H1 (cell line): ENCODE measurements at regions not wholly inside any gene's neighbourhood (a gene's known extent, or its start where the extent isn't known, plus 50 kb on each side); places are given as distances from the start of the nearest gene placed in this dataset.

Experiments
- CTCF ChIA-PET: fragments of 300-600 bp; sonication (Branson Sonifier 250); formaldehyde crosslinking; loops from one replicate; lab custom pipeline; 2021; ENCODE audit not compliant: partially characterized antibody; lab: Charles Lee
- POLR2A ChIA-PET: fragments of 300-600 bp; sonication (Branson Sonifier 250); formaldehyde crosslinking; loops from one replicate; lab custom pipeline; 2021; ENCODE audit warnings: inconsistent platforms; ENCODE audit not compliant: partially characterized antibody; lab: Charles Lee
- DNase-seq, 2 experiments: peaks; one replicate each; pipeline versions ENCODE4 v3.0.0 to v3.0.0-alpha.2; 2010 to 2022; ENCODE audit warnings: low spot score in 2 of 2, low read depth in 1 of 2, mixed read lengths in 1 of 2
- FAIRE-seq: peaks from 2 replicates; lab custom pipeline; 2011; peaks lifted over from hg19 to GRCh38; lab: Jason Lieb, UNC
- H2AFZ ChIP-seq: 2 replicates; pipeline ENCODE4 v1.8.1; 2012; ENCODE audit warnings: low read length, inconsistent platforms
- H2AK5ac ChIP-seq: 2 replicates; pipeline ENCODE4 v1.6.1; 2013; ENCODE audit warnings: low read depth, low read length
- H2BK120ac ChIP-seq: replicated peaks from 2 replicates; pipeline ENCODE3; 2013; ENCODE audit warnings: low read depth, low read length, inconsistent platforms
- H2BK12ac ChIP-seq: 2 replicates; pipeline ENCODE4 v1.6.1; 2013; ENCODE audit warnings: low read depth, low read length
- H2BK15ac ChIP-seq: 2 replicates; pipeline ENCODE4 v1.6.1; 2013; ENCODE audit warnings: low read length
- H2BK20ac ChIP-seq: 2 replicates; pipeline ENCODE4 v1.6.1; 2013; ENCODE audit warnings: low read length
- H2BK5ac ChIP-seq: 2 replicates; pipeline ENCODE4 v1.6.1; 2013; ENCODE audit warnings: low read depth, low read length
- H3K14ac ChIP-seq: 2 replicates; pipeline ENCODE4 v1.6.1; 2013; ENCODE audit warnings: inconsistent platforms; ENCODE audit not compliant: insufficient read length
- H3K18ac ChIP-seq: 2 replicates; pipeline ENCODE4 v1.6.1; 2013; ENCODE audit warnings: low read length; ENCODE audit errors: extremely low read depth
- H3K23ac ChIP-seq: 2 replicates; pipeline ENCODE4 v1.6.1; 2013; ENCODE audit warnings: inconsistent platforms; ENCODE audit not compliant: insufficient read length
- H3K23me2 ChIP-seq: 2 replicates; pipeline ENCODE4 v1.6.1; 2013; ENCODE audit warnings: low read depth, low read length
- H3K27ac ChIP-seq: 2 replicates; pipeline ENCODE4 v1.6.1; 2011; ENCODE audit warnings: low read depth, low read length, inconsistent platforms
- H3K27me3 ChIP-seq, 4 experiments: replicated peaks in 1 of 4; 1 replicate in 1 of 4; 2 replicates in 3 of 4; pipeline versions ENCODE4 v1.6.1 to v1.8.1; 2011 to 2013; ENCODE audit warnings: low read length in 3 of 4, mild to moderate bottlenecking in 3 of 4, inconsistent platforms in 2 of 4, mixed read lengths in 2 of 4, moderate library complexity in 1 of 4; ENCODE audit not compliant: control insufficient read depth in 3 of 4, insufficient read depth in 3 of 4; ENCODE audit errors: extremely low read depth in 1 of 4
- H3K36me3 ChIP-seq, 4 experiments: 2 replicates each; pipeline versions ENCODE4 v1.6.1 to v1.8.1; 2011 to 2013; ENCODE audit warnings: mild to moderate bottlenecking in 4 of 4, low read length in 3 of 4, moderate library complexity in 2 of 4, control low read depth in 1 of 4, inconsistent platforms in 1 of 4; ENCODE audit not compliant: insufficient read depth in 4 of 4, control insufficient read depth in 2 of 4
- H3K4ac ChIP-seq: replicated peaks from 2 replicates; pipeline ENCODE3; 2013; ENCODE audit warnings: low read length, low read depth, mixed read lengths, inconsistent platforms; ENCODE audit not compliant: insufficient read length
- H3K4me1 ChIP-seq, 4 experiments: replicated peaks in 1 of 4; 1 replicate in 1 of 4; 2 replicates in 3 of 4; pipeline versions ENCODE4 v1.6.1 to v1.8.1; 2011 to 2013; ENCODE audit warnings: low read length in 3 of 4, inconsistent platforms in 2 of 4, mixed read lengths in 1 of 4; ENCODE audit not compliant: insufficient read depth in 4 of 4, control insufficient read depth in 3 of 4
- H3K4me2 ChIP-seq, 2 experiments: 2 replicates each; pipeline versions ENCODE4 v1.6.1 to v1.8.1; 2011 to 2013; ENCODE audit warnings: low read depth in 2 of 2, low read length in 2 of 2, control low read depth in 1 of 2, inconsistent platforms in 1 of 2, mild to moderate bottlenecking in 1 of 2; ENCODE audit not compliant: insufficient read depth in 1 of 2
- H3K4me3 ChIP-seq, 4 experiments: fragments of 200-600, 300-600 bp in 1 of 4; sonication (generic), shearing (Covaris generic), sonication (Bioruptor Twin) in 1 of 4; 2 replicates each; pipeline versions ENCODE4 v1.5.1 to v1.8.1; 2011 to 2016; ENCODE audit warnings: low read length in 4 of 4, low read depth in 3 of 4, control low read depth in 2 of 4, inconsistent platforms in 2 of 4, mild to moderate bottlenecking in 2 of 4, mixed read lengths in 1 of 4, moderate library complexity in 1 of 4; ENCODE audit not compliant: insufficient read depth in 2 of 4; ENCODE audit errors: extremely low read depth in 1 of 4
- H3K56ac ChIP-seq: replicated peaks from 2 replicates; pipeline ENCODE3; 2013; ENCODE audit warnings: low read depth, mild to moderate bottlenecking, mixed read lengths, low read length, inconsistent platforms; ENCODE audit not compliant: insufficient read length
- H3K79me1 ChIP-seq: 2 replicates; pipeline ENCODE4 v1.6.1; 2013; ENCODE audit warnings: low read depth, low read length, control low read depth
- H3K79me2 ChIP-seq, 2 experiments: 2 replicates each; pipeline versions ENCODE4 v1.6.1 to v1.8.1; 2012 to 2013; ENCODE audit warnings: low read length in 2 of 2, mild to moderate bottlenecking in 2 of 2, inconsistent platforms in 1 of 2; ENCODE audit not compliant: insufficient read depth in 2 of 2, control insufficient read depth in 1 of 2
- H3K9ac ChIP-seq, 4 experiments: replicated peaks in 1 of 4; 1 replicate in 1 of 4; 2 replicates in 3 of 4; pipeline versions ENCODE4 v1.6.1 to v1.8.1; 2011 to 2013; ENCODE audit warnings: low read depth in 3 of 4, low read length in 3 of 4, control low read depth in 2 of 4, mild to moderate bottlenecking in 2 of 4, moderate library complexity in 2 of 4, inconsistent platforms in 1 of 4; ENCODE audit errors: extremely low read depth in 1 of 4
- H3K9me3 ChIP-seq, 2 experiments: 2 replicates each; pipeline versions ENCODE4 v1.6.1 to v1.8.1; 2012 to 2013; ENCODE audit warnings: mild to moderate bottlenecking in 2 of 2, moderate library complexity in 2 of 2, control low read depth in 1 of 2, inconsistent platforms in 1 of 2, low read depth in 1 of 2, low read length in 1 of 2, mixed read lengths in 1 of 2; ENCODE audit not compliant: insufficient read depth in 2 of 2
- H4K20me1 ChIP-seq, 2 experiments: replicated peaks in 1 of 2; 2 replicates each; pipeline versions ENCODE3 to v1.8.1; 2011 to 2013; ENCODE audit warnings: inconsistent platforms in 2 of 2, low read length in 2 of 2, mild to moderate bottlenecking in 1 of 2; ENCODE audit not compliant: insufficient read depth in 2 of 2, control insufficient read depth in 1 of 2
- H4K5ac ChIP-seq: 2 replicates; pipeline ENCODE4 v1.6.1; 2013; ENCODE audit warnings: low read length, low read depth, mixed read lengths, inconsistent platforms; ENCODE audit not compliant: insufficient read length
- H4K8ac ChIP-seq: 2 replicates; pipeline ENCODE4 v1.8.0; 2013; ENCODE audit warnings: mild to moderate bottlenecking, moderate library complexity, low read length, inconsistent platforms; ENCODE audit not compliant: insufficient read depth; ENCODE audit errors: extremely low read depth
- H4K91ac ChIP-seq: replicated peaks from 2 replicates; pipeline ENCODE3; 2013; ENCODE audit warnings: low read length, mixed read lengths, inconsistent platforms; ENCODE audit not compliant: insufficient read length
- CREB1 ChIP-seq: IDR thresholded peaks from 2 replicates; pipeline ENCODE4 v1.6.1; 2012; ENCODE audit warnings: inconsistent platforms
- EZH2 ChIP-seq: fragments of 200-600 bp; sonication (generic); IDR thresholded peaks from 2 replicates; pipeline ENCODE4 v1.7.1; 2012; ENCODE audit warnings: low read depth, mild to moderate bottlenecking, moderate library complexity, low read length, inconsistent platforms; ENCODE audit not compliant: severe bottlenecking
- GABPA ChIP-seq: IDR thresholded peaks from 2 replicates; pipeline ENCODE4 v1.6.1; 2011; ENCODE audit warnings: mild to moderate bottlenecking, low read length, moderate library complexity, borderline replicate concordance; ENCODE audit not compliant: insufficient read depth
- HDAC2 ChIP-seq, 2 experiments: fragments of 300-600 bp in 1 of 2; sonication (generic) in 1 of 2; IDR thresholded peaks; 2 replicates each; pipeline ENCODE4 v1.6.1; 2011 to 2012; ENCODE audit warnings: low read depth in 2 of 2, low read length in 2 of 2, mild to moderate bottlenecking in 2 of 2, moderate library complexity in 2 of 2, borderline replicate concordance in 1 of 2, inconsistent platforms in 1 of 2
- KDM1A ChIP-seq: fragments of 200-600, 300-600 bp; sonication (generic); IDR thresholded peaks from 2 replicates; pipeline ENCODE4 v1.7.1; 2016; ENCODE audit warnings: mild to moderate bottlenecking, low read length, borderline replicate concordance
- PHF8 ChIP-seq: fragments of 200-600 bp; sonication (generic); conservative IDR thresholded peaks from 2 replicates; pipeline ENCODE4 v1.7.1; 2012; ENCODE audit warnings: low read depth, mild to moderate bottlenecking, inconsistent platforms, low read length, moderate library complexity
- RAD21 ChIP-seq, 2 experiments: IDR thresholded peaks in 1 of 2; conservative IDR thresholded peaks in 1 of 2; 2 replicates each; pipeline ENCODE4 v1.6.1; 2011; ENCODE audit warnings: low read depth in 2 of 2, low read length in 2 of 2, improper control_type of control experiment in 1 of 2, inconsistent platforms in 1 of 2, mild to moderate bottlenecking in 1 of 2, moderate library complexity in 1 of 2
- SIRT6 ChIP-seq: IDR thresholded peaks from one replicate; pipeline ENCODE4 v1.7.1; 2012; ENCODE audit warnings: low read length, inconsistent platforms
- SP4 ChIP-seq: IDR thresholded peaks from 2 replicates; pipeline ENCODE4 v1.6.1; 2012; ENCODE audit warnings: low read length, inconsistent platforms
- TEAD4 ChIP-seq: IDR thresholded peaks from 2 replicates; pipeline ENCODE4 v1.6.1; 2012; ENCODE audit warnings: low read depth, low read length, inconsistent platforms, mixed read lengths
- WGBS, 2 experiments: shearing (Covaris generic) in 1 of 2; methylation state at CpG; one replicate each; pipeline versions ENCODE4 v1.1.6 to v1.1.7; 2013 to 2015; ENCODE audit warnings: low lambda C conversion rate in 2 of 2, mixed read lengths in 2 of 2, inconsistent platforms in 1 of 2, low coverage in 1 of 2, missing lambda C conversion rate in 1 of 2; ENCODE audit not compliant: insufficient replicate concordance in 2 of 2, insufficient coverage in 1 of 2, insufficient read length in 1 of 2; ENCODE audit errors: extremely low coverage in 1 of 2, missing lambda C conversion rate in 1 of 2; 5-methylcytosine and 5-hydroxymethylcytosine counted together
- TF ChIP-seq, protein P1 (sequence below): IDR thresholded peaks from 2 replicates; pipeline ENCODE4 v1.6.1; 2012; ENCODE audit warnings: low read length, inconsistent platforms
- TF ChIP-seq, protein P2 (sequence below): IDR thresholded peaks from 2 replicates; pipeline ENCODE4 v1.6.1; 2012; ENCODE audit warnings: inconsistent platforms

DNA sequence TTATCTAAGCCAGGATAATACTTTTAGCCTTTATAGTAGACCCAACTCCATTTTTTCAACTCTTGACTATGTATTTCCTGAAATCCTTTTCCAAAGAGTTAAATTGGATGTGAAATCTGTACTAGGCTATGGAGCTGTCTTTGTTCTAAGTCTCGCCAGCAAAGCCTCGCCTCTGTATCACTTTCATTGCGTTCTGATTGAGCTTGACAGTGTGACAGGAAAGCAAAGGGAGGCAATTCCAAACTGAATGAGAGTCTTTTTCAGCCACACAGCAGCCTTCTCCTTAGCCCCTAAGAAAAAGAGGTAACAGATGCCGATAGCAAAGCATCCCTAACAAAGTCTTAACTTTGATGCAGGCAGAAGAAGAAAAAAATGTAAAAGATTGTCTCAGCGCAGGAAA is 154.6 kb upstream of the OTX2 start:
- no peak overlapping the region for H2BK12ac ChIP-seq
- H2AK5ac ChIP-seq = no peak overlapping the region
- H4K8ac ChIP-seq = no peak overlapping the region
- CTCF ChIA-PET = interaction anchor here (0.9 kb wide), 1 partner anchor 8 kb away, joined by 3 read pairs; no protein-coding TSS in a partner anchor
- no peak overlapping the region for H2BK20ac ChIP-seq
- H3K56ac ChIP-seq = no peak overlapping the region
- no peak overlapping the region for H4K5ac ChIP-seq
- H3K4me2 ChIP-seq = no peak overlapping the region
- no peaks in the 10 kb centered on the region for H3K9me3 ChIP-seq
- H2BK15ac ChIP-seq = no peak overlapping the region
- 82% methylated on average over 5 of the region's 5 CpGs; no CpG with 5 or more reads in 1 of the 2 experiments for WGBS, 2 experiments
- no peaks in the 10 kb centered on the region for H3K23me2 ChIP-seq
- no peak overlapping the region for H3K23ac ChIP-seq
- no peak overlapping the region for H2BK5ac ChIP-seq
- H3K27ac ChIP-seq = no peak overlapping the region
- H2BK120ac ChIP-seq = no peak overlapping the region
- peak overlapping the region; percentile 43; the same call in 1 of the 2 replicates for H2AFZ ChIP-seq
- no peak overlapping the region for H3K18ac ChIP-seq
- TF ChIP-seq PHF8 (no peak), GABPA (no peak), SIRT6 (no peak), EZH2 (no peak), KDM1A (no peak), RAD21 (IDR thresholded peaks at IDR 0.05 in 1 of 2, conservative IDR thresholded peaks at IDR 0.05 in 1 of 2; ENCODE audit: low read depth in 2 of 2, low read length in 2 of 2) (no peak), TEAD4 (no peak), SP4 (no peak), CREB1 (no peak), HDAC2 (IDR thresholded peaks at IDR 0.05; ENCODE audit: borderline replicate concordance in 1 of 2, low read depth in 2 of 2, low read length in 2 of 2) (no peak)
- TF ChIP-seq, protein P1, sequence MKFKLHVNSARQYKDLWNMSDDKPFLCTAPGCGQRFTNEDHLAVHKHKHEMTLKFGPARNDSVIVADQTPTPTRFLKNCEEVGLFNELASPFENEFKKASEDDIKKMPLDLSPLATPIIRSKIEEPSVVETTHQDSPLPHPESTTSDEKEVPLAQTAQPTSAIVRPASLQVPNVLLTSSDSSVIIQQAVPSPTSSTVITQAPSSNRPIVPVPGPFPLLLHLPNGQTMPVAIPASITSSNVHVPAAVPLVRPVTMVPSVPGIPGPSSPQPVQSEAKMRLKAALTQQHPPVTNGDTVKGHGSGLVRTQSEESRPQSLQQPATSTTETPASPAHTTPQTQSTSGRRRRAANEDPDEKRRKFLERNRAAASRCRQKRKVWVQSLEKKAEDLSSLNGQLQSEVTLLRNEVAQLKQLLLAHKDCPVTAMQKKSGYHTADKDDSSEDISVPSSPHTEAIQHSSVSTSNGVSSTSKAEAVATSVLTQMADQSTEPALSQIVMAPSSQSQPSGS = no peak
- TF ChIP-seq, protein P2, sequence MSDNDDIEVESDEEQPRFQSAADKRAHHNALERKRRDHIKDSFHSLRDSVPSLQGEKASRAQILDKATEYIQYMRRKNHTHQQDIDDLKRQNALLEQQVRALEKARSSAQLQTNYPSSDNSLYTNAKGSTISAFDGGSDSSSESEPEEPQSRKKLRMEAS = no peak
- H3K4ac ChIP-seq = no peak overlapping the region
- no peak for DNase-seq
- FAIRE-seq = peak; percentile 24
- no peak overlapping the region for H4K91ac ChIP-seq
- no peaks in the 10 kb centered on the region for H3K27me3 ChIP-seq
- H3K4me3 ChIP-seq = no peak overlapping the region
- POLR2A ChIA-PET = no interaction called here
- no peaks in the 10 kb centered on the region for H4K20me1 ChIP-seq
- no peaks in the 10 kb centered on the region for H3K79me2 ChIP-seq
- H3K14ac ChIP-seq = no peak overlapping the region
- H3K4me1 ChIP-seq = no peaks in the 10 kb centered on the region; a peak in 1 of 7 replicates
- no peaks in the 10 kb centered on the region for H3K79me1 ChIP-seq
- H3K9ac ChIP-seq = no peak overlapping the region
- H3K36me3 ChIP-seq = no peaks in the 10 kb centered on the region
